Breast epithelium (tissue), 4 donors: ENCODE measurements at regions not wholly inside any gene's neighbourhood (a gene's known extent, or its start where the extent isn't known, plus 50 kb on each side); places are given as distances from the start of the nearest gene placed in this dataset.

Experiments
- DNase-seq, 2 donors: peaks; one replicate each; pipeline ENCODE4 v3.0.0-alpha.2; 2019; ENCODE audit warnings: low spot score in 2 of 2
- H3K27ac ChIP-seq, 2 donors: fragments of 200-600 bp; sonication (generic) in 1 of 2; one replicate each; pipeline ENCODE4 v1.5.1; 2016 to 2019; ENCODE audit warnings: mild to moderate bottlenecking in 1 of 2
- H3K27me3 ChIP-seq, 2 donors: fragments of 200-600 bp; sonication (generic) in 1 of 2; one replicate each; pipeline versions ENCODE4 v1.5.1 to v1.6.0; 2017 to 2019; ENCODE audit warnings: control low read depth in 1 of 2, mild to moderate bottlenecking in 1 of 2
- H3K36me3 ChIP-seq: fragments of 200-600 bp; one replicate; pipeline ENCODE4 v1.5.1; 2019
- H3K4me1 ChIP-seq, 2 donors: fragments of 200-600 bp; sonication (generic); one replicate each; pipeline ENCODE4 v1.5.1; 2016 to 2019; ENCODE audit warnings: control low read depth in 1 of 2
- H3K4me3 ChIP-seq, 3 donors: fragments of 200-600 bp; sonication (generic); 1 replicate in 2 of 3; 2 replicates in 1 of 3; pipeline ENCODE4 v1.5.1; 2016 to 2019; ENCODE audit warnings: mild to moderate bottlenecking in 3 of 3, moderate library complexity in 2 of 3
- H3K9me3 ChIP-seq, 2 donors: fragments of 200-600 bp; sonication (generic) in 1 of 2; one replicate each; pipeline ENCODE4 v1.5.1; 2016 to 2019; ENCODE audit warnings: control low read depth in 1 of 2
- CTCF ChIP-seq, 3 donors: fragments of 450-650 bp; IDR thresholded peaks; one replicate each; pipeline ENCODE4 v1.5.1; 2016 to 2017; ENCODE audit warnings: antibody characterized with exemption in 3 of 3, mild to moderate bottlenecking in 3 of 3, moderate library complexity in 3 of 3
- POLR2A ChIP-seq: fragments of 450-650 bp; IDR thresholded peaks from one replicate; pipeline ENCODE4 v1.6.1; 2016; ENCODE audit warnings: antibody characterized with exemption, mild to moderate bottlenecking, moderate library complexity
- POLR2AphosphoS5 ChIP-seq, 3 donors: sonication (generic); formaldehyde crosslinking; IDR thresholded peaks; one replicate each; pipeline ENCODE4 v1.6.1; 2017; ENCODE audit warnings: antibody characterized with exemption in 3 of 3
- intact Hi-C: fragments of 100-400 bp; cut with DNase I; formaldehyde crosslinking; loops from one replicate; pipeline ENCODE4 v1.15.1; 2023; ENCODE audit warnings: low total_unique reads

- Histone ChIP-seq H3K9me3 (no peaks in the 10 kb centered on the region), H3K4me3 (no peak overlapping the region), H3K4me1 (no peaks in the 10 kb centered on the region), H3K27me3 (no peaks in the 10 kb centered on the region), H3K36me3 (no peaks in the 10 kb centered on the region), H3K27ac (no peak overlapping the region)
- intact Hi-C loops: no loop called here
- TF ChIP-seq POLR2AphosphoS5 (IDR thresholded peaks at IDR 0.05): no peak
- TF ChIP-seq CTCF (IDR thresholded peaks at IDR 0.05): no peak
- no peak for TF ChIP-seq POLR2A
- DNase-seq: no peak
These were observed 642.1 kb downstream of the SATB2 start for GRCh38 chr2:198815626-198816025.

GRCh38 chr2:198811198-198811597 lies 646.5 kb downstream of the SATB2 start:
- Histone ChIP-seq H3K4me1 (no peaks in the 10 kb centered on the region), H3K27me3 (no peaks in the 10 kb centered on the region), H3K4me3 (no peak overlapping the region), H3K36me3 (no peaks in the 10 kb centered on the region), H3K9me3 (no peaks in the 10 kb centered on the region), H3K27ac (no peak overlapping the region)
- intact Hi-C loops: no loop called here
- no peak for DNase-seq
- no peak for TF ChIP-seq POLR2AphosphoS5 (IDR thresholded peaks at IDR 0.05)
- TF ChIP-seq POLR2A: no peak
- no peak for TF ChIP-seq CTCF (IDR thresholded peaks at IDR 0.05)

GRCh38 chr2:198809976-198810375 lies 647.8 kb downstream of the SATB2 start:
- no peaks in the 10 kb centered on the region for H3K9me3 ChIP-seq
- H3K36me3 ChIP-seq: no peaks in the 10 kb centered on the region
- no peak overlapping the region for H3K27ac ChIP-seq
- intact Hi-C loops: no loop called here
- no peak for DNase-seq
- H3K4me1 ChIP-seq: no peaks in the 10 kb centered on the region
- no peaks in the 10 kb centered on the region for H3K27me3 ChIP-seq
- H3K4me3 ChIP-seq: no peak overlapping the region
- TF ChIP-seq POLR2AphosphoS5 (IDR thresholded peaks at IDR 0.05): no peak
- TF ChIP-seq CTCF (IDR thresholded peaks at IDR 0.05): no peak
- no peak for TF ChIP-seq POLR2A

- TF ChIP-seq POLR2AphosphoS5 (IDR thresholded peaks at IDR 0.05) (no peak), POLR2A (no peak), CTCF (IDR thresholded peaks at IDR 0.05) (no peak)
- Histone ChIP-seq H3K36me3 (no peaks in the 10 kb centered on the region), H3K9me3 (no peaks in the 10 kb centered on the region), H3K27ac (no peak overlapping the region), H3K27me3 (no peaks in the 10 kb centered on the region), H3K4me3 (no peak overlapping the region), H3K4me1 (no peaks in the 10 kb centered on the region)
- no peak for DNase-seq
- intact Hi-C loops: no loop called here
These were observed 650.6 kb downstream of the SATB2 start for GRCh38 chr2:198807131-198807530.

- no peaks in the 10 kb centered on the region for H3K4me1 ChIP-seq
- no peak overlapping the region for H3K4me3 ChIP-seq
- H3K36me3 ChIP-seq: no peaks in the 10 kb centered on the region
- intact Hi-C loops: no loop called here
- no peak for DNase-seq
- H3K9me3 ChIP-seq: no peaks in the 10 kb centered on the region
- no peak overlapping the region for H3K27ac ChIP-seq
- TF ChIP-seq CTCF (IDR thresholded peaks at IDR 0.05) (no peak), POLR2A (no peak), POLR2AphosphoS5 (IDR thresholded peaks at IDR 0.05) (no peak)
- H3K27me3 ChIP-seq: no peaks in the 10 kb centered on the region
These were observed 662.3 kb downstream of the SATB2 start for GRCh38 chr2:198795419-198795818.
